Lung (tissue), 11 donors: ENCODE measurements at regions not wholly inside any gene's neighbourhood (a gene's known extent, or its start where the extent isn't known, plus 50 kb on each side); places are given as distances from the start of the nearest gene placed in this dataset.
"Not testable (repeated sequence)": the region's sequence is repeated elsewhere in the genome, so short reads cannot be mapped to it uniquely, and the experiment has no call there.

Source experiments
- ATAC-seq: fragments of 200-7000 bp; cut with Tn5 transposase; one replicate; pipeline ENCODE4 v1.9.1; 2020; ENCODE audit warnings: moderate number of reproducible peaks; ENCODE audit not compliant: insufficient read depth, low FRiP score
- DNase-seq, 3 donors: peaks; one replicate each; pipeline ENCODE4 v3.0.0-alpha.2; 2013 to 2017
- H3K27ac ChIP-seq, 2 donors: one replicate each; pipeline ENCODE4 v1.5.1; 2013; ENCODE audit warnings: mild to moderate bottlenecking in 2 of 2, moderate library complexity in 2 of 2, control low read depth in 1 of 2, inconsistent platforms in 1 of 2, low read depth in 1 of 2, low read length in 1 of 2
- H3K27me3 ChIP-seq, 3 donors: one replicate each; pipeline ENCODE4 v1.5.1; 2013; ENCODE audit warnings: low read length in 2 of 3; ENCODE audit not compliant: control insufficient read depth in 3 of 3, insufficient read depth in 3 of 3
- H3K36me3 ChIP-seq, 4 donors: one replicate each; pipeline ENCODE4 v1.5.1; 2013; ENCODE audit warnings: low read length in 4 of 4, mild to moderate bottlenecking in 1 of 4, moderate library complexity in 1 of 4; ENCODE audit not compliant: control insufficient read depth in 4 of 4, insufficient read depth in 4 of 4
- H3K4me1 ChIP-seq, 5 donors: one replicate each; pipeline ENCODE4 v1.5.1; 2013; ENCODE audit warnings: low read length in 5 of 5, mild to moderate bottlenecking in 2 of 5, moderate library complexity in 1 of 5; ENCODE audit not compliant: control insufficient read depth in 5 of 5, insufficient read depth in 5 of 5
- H3K4me3 ChIP-seq: one replicate; pipeline ENCODE4 v1.5.1; 2013; ENCODE audit warnings: mild to moderate bottlenecking, control low read depth, moderate library complexity
- H3K9ac ChIP-seq, 2 donors: one replicate each; pipeline ENCODE4 v1.5.1; 2013; ENCODE audit warnings: low read length in 2 of 2, control low read depth in 1 of 2; ENCODE audit not compliant: insufficient read depth in 1 of 2
- H3K9me3 ChIP-seq, 4 donors: one replicate each; pipeline ENCODE4 v1.5.1; 2013; ENCODE audit warnings: low read length in 3 of 4, mild to moderate bottlenecking in 1 of 4, moderate library complexity in 1 of 4; ENCODE audit not compliant: control insufficient read depth in 4 of 4, insufficient read depth in 3 of 4
- WGBS, 2 donors: extraction: QIAGEN DNeasy Blood & Tissue Kit; methylation state at CpG; one replicate each; pipeline ENCODE4 v1.1.7; 2013; 5-methylcytosine and 5-hydroxymethylcytosine counted together
- TF ChIP-seq, protein P1 (sequence below): IDR thresholded peaks from 2 replicates; pipeline ENCODE4 v1.5.1; 2012; ENCODE audit warnings: mild to moderate bottlenecking; ENCODE audit errors: control extremely low read depth, extremely low read depth
- donor health status: control.
- donor health status: control.
- donor health status: Bipolar disorder and iron deficiency.
- donor health status: healthy.
- donor health status: DM: yes; HTN: yes; CAD: no.

DNA sequence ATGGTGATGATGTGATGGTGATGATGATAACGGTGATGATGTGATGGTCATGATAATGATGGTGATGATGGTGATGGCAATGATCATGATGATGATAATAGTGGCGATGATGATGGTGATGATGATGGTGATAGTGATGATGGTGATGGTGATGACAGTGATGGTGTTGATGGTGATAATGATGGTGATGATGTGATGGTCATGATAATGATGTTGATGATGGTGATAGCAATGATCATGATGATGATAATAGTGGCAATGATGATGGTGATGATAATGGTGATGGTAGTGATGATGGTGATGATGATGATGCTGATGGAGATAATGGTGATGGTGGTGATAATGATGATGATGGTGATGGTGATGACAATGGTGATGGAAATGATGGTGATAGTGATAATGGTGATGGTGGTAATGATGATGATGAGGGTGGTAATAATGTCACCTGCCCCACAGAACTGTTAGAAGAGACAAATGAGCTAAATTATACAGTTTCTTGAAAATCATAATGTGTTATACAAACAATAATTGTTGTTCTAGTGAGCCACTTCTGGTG, 289.9 kb downstream of the ASMT start:
- DNase-seq (no peak), ATAC-seq (no peak)
- Histone ChIP-seq H3K4me3 (no peak overlapping the region), H3K9me3 (peaks cover 0 to 10% (median under 1%) of the 10 kb centered on the region in 4 donors), H3K9ac (no peak overlapping the region), H3K4me1 (peaks cover 0 to 2% (median 0%) of the 10 kb centered on the region in 5 donors), H3K27me3 (peaks cover 0 to 17% (median 0%) of the 10 kb centered on the region in 3 donors), H3K27ac (no peak overlapping the region), H3K36me3 (no peaks in the 10 kb centered on the region)
- WGBS, 2 donors = 89 to 95% methylated on average over 2 of the region's 2 CpGs
- TF ChIP-seq, protein P1, sequence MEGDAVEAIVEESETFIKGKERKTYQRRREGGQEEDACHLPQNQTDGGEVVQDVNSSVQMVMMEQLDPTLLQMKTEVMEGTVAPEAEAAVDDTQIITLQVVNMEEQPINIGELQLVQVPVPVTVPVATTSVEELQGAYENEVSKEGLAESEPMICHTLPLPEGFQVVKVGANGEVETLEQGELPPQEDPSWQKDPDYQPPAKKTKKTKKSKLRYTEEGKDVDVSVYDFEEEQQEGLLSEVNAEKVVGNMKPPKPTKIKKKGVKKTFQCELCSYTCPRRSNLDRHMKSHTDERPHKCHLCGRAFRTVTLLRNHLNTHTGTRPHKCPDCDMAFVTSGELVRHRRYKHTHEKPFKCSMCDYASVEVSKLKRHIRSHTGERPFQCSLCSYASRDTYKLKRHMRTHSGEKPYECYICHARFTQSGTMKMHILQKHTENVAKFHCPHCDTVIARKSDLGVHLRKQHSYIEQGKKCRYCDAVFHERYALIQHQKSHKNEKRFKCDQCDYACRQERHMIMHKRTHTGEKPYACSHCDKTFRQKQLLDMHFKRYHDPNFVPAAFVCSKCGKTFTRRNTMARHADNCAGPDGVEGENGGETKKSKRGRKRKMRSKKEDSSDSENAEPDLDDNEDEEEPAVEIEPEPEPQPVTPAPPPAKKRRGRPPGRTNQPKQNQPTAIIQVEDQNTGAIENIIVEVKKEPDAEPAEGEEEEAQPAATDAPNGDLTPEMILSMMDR = no peak

DNA sequence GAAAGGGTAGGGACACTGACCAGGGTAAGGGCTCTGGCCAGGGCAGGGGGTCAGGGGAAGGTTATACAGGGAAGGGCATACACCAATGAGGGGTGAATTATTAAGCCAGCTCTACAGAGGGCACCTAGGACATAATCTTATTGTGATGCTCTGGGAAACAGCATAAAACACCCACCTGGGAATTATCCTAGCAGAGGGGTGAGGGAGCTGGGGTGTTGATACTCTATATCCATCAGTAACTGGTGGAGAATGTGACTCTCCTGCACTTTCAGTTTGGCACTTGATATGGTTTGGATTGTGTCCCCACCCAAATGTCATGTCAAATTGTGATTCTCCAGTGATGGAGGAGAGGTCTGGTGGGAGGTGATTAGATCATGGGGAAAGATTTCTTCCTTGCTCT, 291.2 kb downstream of the ASMT start:
- peaks cover 0 to 17% (median 0%) of the 10 kb centered on the region in 3 donors for H3K27me3 ChIP-seq
- H3K4me3 ChIP-seq = no peak overlapping the region
- TF ChIP-seq, protein P1 = no peak
- H3K9ac ChIP-seq = no peak overlapping the region
- no peak for DNase-seq
- ATAC-seq = no peak
- H3K9me3 ChIP-seq = peaks cover 0 to 9% (median under 1%) of the 10 kb centered on the region in 4 donors
- peaks cover 0 to 2% (median 0%) of the 10 kb centered on the region in 5 donors for H3K4me1 ChIP-seq
- H3K36me3 ChIP-seq = no peaks in the 10 kb centered on the region
- H3K27ac ChIP-seq = no peak overlapping the region

DNA sequence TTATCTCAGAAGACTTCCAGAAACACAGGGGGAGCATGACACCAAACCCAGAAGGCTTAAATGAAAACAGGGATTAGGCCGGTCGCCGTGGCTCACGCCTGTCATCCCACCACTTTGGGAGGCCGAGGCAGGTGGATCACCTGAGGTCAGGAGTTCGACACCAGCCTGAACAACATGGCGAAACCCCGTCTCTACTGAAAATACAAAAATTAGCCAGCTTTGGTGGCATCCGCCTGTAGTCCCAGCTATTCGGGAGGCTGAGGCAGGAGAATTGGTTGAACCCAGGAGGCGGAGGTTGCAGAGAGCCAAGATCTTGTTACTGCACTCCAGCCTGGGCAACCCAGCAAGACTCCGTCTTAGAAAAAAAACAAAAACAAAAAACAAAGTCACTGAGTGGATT, 294.1 kb downstream of the ASMT start:
- DNase-seq, H3K4me3 ChIP-seq, H3K4me1 ChIP-seq, H3K9me3 ChIP-seq, H3K9ac ChIP-seq, H3K36me3 ChIP-seq, ATAC-seq, H3K27ac ChIP-seq, H3K27me3 ChIP-seq: not testable (repeated sequence)
- WGBS, 2 donors = 95 to 96% methylated on average over 12 of the region's 12 CpGs

DNA sequence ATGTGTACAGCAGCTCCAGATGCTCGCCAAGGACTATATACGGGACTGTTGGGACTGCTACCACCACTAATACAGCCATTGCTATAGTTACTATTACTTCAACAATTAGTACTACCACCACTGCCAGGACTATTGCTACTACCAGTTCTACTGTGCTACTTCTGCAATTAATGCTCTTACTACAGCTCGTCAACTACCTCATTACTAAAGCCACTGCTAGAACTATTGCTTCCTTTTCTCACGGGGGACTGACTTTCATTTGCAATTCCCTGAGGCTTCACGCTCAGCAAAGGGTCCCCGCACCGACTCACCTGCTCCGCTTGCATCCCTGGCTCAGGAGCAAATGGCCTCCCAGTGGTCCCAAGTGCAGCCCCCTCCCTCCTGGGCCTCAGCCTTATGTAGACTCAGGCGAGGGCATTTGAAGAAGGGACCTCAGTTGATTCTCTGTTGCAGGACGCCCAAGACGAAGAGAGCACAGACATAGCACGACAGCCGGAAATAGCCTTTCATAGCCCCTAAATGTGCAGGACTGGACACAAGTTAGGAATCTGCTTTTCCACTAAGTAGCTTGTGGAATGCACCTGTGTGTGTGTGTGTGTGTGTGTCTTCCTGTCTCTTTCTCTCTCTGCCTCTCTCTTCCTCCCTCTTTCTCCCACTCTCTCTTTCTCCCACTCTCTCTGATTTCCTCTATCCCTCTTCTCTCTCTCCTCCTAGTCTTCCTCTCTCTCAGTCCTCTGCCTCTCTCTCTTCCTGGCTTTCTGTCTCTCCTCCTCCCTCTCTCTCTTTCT, 294.8 kb downstream of the ASMT start:
- H3K36me3 ChIP-seq = no peaks in the 10 kb centered on the region
- WGBS, 2 donors = 49 to 53% methylated on average over 13 of the region's 13 CpGs
- H3K4me1 ChIP-seq = peaks cover 0 to 2% (median 0%) of the 10 kb centered on the region in 5 donors
- no peaks in the 10 kb centered on the region for H3K27me3 ChIP-seq
- H3K27ac ChIP-seq = no peak overlapping the region
- ATAC-seq (no peak), DNase-seq (no peak)
- TF ChIP-seq, protein P1 = no peak
- H3K4me3 ChIP-seq = no peak overlapping the region
- peaks cover 0 to 10% (median under 1%) of the 10 kb centered on the region in 4 donors for H3K9me3 ChIP-seq
- no peak overlapping the region for H3K9ac ChIP-seq
